ENCODE measurements at regions not wholly inside any gene's neighbourhood (a gene's known extent, or its start where the extent isn't known, plus 50 kb on each side); places are given as distances from the start of the nearest gene placed in this dataset.
"Not testable (repeated sequence)": the region's sequence is repeated elsewhere in the genome, so short reads cannot be mapped to it uniquely, and the experiment has no call there.

DNA sequence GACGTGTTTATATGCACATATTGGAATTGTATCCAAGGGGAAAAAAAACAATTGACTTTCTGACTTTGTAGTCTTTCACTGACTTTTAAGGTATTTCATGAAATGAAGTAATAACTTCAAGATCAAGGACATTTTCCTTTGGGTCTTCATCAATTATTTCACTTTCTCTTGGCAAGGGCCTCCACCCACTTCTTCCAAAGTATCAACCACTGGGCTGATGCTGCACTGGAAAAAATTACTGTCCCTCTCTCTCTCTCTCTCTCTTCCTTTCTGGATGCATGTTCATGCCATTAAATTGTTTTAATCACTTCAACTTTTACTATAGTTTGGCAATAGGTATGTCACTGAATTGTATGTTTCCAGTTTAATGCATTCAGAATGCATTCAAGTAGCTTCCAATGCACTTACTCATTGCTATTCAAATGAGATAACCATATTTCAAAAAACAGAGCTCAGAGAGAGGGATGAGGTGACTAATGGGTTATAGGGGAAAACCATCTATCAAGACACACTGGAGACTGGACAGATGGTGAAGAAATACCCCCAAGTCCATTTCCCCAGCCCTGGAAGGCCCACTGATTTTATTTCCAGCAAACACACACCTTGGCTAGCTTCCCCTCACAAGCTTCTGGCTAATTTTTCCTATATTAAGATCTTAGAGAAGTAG lies 585.3 kb downstream of the EBF1 start:
- DNase-seq: no peak

DNA sequence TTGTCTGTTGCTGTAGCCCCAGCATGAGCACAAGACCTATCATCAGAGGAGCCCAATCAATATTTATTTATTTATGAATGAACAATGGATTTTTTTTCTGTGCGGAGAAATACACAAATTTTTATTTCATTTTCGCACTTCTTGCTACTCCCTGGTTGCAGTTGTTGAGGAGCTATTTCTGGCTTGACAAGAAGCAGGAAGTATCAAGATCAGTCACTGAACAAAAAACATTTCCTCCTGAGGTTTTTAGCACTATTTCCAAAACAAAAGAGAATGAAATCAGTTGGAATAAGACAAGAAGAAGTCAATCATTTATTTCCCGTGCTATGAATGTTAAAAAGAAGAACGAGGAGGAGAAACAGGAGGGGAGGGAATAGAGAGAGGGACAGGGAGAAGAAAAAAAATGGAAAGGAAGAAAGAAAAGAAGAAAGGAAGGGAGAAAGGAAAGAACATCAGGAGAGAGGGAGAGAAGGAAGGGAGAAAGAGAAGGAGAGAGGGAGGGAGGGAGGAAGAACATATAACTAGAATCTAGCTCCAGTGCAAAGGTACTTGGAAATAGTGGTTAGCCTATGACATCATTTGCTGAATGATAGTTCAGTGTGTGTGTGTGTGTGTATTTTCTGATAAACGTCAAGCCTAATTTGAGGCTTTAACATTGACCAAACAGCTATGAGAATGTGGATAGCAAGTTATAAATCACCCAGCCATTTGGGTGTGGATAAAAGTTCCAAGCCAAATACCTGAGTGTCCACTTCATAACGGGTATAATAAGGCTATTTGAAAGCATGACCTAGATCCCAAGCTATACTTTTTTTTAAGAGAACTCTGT lies 586.0 kb downstream of the EBF1 start:
- DNase-seq: no peak

DNA sequence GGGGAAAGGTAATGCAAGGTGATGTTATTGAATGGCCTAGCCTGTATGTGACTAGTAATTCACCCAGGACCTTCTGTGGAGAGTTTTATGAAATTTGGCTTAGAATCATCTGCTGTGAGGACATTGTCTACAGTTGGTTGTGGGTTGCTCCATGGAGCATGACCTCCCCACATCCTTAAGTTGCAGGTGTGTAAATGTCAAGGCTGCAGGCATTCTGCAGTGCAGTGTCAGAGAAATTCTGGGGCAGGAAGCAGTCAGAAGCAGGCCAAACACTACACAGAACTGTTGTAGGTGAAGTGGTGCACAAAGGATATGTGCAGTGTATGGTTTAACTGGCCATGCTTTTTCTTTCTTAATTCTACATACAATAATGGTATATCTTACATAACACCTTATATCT lies 588.3 kb downstream of the EBF1 start:
- no peak for DNase-seq

DNA sequence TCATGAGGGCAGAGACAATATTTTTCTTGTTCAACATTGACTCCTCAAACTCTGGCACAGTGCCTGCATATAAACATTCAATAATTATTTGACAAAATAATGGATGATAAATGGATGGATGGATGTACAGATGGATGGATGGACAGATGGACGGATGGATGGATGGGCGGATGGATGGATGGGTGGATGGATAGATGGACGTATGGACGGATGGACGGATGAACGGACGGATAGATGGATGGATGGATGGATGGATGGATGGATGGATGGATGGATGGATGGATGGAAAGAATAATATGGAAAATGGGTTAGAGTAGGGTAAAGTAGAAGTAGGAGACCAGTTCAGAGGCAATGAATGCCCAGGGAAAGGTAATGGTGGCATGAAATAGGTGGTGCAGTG lies 589.2 kb downstream of the EBF1 start:
- DNase-seq: no peak

DNA sequence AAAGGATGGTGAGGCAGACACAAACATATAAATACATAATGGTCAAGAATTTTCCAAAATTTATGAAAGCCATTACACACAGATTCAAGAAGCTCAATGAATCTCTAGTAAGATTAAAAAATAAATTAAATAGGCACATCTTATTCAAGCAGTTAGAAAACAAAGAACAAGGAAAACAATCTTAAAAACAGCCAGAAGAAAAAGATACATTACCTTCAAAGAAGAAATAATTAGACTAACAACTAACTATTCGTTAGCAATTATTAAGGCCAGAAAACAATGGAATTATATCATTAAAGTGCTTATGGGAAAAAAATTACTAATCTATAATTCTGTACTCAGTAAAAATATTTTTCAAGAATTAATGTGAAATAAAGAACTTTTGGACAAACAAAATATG lies 593.1 kb downstream of the EBF1 start:
- no peak for DNase-seq

DNA sequence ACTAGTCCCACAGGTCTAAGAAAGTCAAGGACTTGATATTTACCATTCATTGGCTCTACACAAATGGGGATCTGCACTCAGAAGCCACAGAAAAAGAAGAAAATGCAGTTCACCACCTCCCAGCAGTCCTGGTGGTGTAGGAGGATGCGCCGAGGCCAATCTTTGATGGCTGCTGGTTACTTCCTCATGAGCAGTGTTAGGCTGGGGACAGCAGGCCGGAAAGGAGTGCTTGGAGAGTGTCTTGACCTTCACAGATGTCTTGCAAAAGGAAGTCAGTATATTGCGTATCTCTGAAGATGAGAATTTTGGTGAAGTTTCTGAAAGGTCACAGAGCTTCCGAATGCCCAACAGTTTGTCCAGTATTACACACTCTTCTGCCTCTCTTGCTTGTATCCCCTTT lies 597.0 kb downstream of the EBF1 start:
- DNase-seq: no peak

DNA sequence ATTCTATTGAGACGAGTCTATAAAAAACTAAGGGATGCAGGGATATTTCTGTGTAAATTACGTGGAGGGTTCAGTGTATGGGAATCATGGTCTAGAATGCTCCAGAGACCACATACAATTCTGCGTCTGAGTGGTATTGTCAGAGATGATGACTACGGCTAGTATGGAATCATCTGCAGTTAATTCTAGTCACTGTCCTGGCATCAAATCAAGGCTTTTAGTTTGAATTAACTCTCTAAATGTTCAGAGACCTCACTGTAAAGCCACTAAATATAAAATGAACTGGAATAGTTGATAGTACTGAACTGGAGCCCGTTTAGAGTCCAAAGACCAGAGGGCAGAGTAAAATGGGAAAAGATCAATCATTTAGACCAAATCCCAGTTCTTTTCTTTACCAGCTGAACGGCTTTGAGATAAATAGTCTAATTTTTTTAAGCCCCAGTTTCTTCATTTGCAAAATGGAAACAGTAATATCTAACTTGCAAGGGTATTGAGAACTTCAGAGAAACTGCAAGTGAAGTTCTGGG lies 599.8 kb downstream of the EBF1 start:
- no peak for DNase-seq

DNA sequence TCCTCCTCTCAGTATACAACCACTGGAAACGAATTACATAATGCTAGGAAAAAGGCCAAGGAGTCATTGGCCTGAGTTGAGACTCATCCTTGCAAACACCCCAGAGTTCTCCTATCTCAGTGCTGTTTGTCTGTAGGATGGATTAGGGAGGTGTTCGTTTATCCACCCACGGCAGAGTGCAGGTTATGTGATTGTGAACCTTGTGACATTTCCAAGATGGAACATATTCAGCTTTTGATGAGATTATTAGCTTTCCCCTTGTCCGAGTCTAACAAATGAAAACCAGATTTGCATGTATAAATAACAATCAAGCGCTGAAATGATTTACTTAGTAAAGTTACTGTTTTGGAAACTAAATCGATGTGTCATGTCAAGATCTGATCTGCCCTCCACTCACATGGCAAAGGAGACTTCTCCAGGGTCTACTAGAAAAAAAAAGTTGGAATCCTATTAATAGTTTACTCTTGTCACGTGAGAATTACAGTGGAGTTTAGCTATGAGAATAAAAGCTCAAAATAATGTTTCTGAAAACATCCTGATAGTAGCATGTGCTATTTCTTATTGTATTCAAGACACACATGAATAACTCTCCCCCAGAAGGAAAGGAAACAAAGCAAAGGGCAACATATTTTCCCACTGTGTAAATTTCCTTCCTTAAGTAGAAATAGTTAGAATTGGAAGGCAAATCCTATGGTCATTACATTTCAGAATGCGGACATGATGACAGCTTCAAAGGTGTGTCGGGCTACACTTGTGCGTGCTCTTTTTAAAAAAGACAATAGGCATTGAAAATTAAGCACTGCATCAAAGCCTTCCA lies 600.4 kb downstream of the EBF1 start:
- no peak for DNase-seq

DNA sequence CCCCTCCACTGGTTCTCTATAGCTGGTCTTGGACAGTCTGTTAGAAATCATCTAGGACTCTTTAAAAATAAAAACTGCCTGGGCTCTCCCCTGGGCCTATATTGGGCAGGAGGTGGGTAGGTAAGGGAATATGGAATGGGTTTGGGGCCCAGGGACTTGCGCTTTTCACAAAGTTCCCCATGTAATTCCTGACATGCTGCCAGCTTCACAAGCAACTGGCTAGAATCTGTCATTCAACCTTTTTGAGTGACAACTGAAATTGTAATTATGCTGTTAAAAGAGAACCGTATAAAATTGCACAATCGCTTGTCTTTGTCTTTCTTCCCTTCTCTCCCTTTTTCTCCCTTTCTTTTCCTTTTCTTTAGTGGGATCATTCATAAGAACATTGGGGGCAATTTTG lies 603.1 kb downstream of the EBF1 start:
- no peak for DNase-seq

DNA sequence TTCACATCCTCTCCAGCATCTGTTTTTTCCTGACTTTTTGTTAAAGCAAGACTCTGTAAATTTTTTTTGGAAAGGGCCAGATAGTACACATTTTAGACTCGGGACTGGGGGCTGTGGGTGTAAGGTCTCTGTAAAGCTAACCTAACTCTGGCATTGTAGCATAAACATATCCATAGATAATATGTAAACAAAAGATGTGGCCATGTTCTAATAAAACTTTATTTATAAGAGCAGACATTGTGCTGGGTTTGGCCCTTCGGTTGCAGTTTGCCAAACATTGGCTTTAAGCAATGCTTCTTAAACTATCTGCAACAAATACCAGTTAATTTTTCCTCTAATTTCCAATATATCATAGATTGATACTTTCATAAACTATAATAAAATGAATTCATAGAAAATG lies 605.2 kb downstream of the EBF1 start:
- DNase-seq: no peak

DNA sequence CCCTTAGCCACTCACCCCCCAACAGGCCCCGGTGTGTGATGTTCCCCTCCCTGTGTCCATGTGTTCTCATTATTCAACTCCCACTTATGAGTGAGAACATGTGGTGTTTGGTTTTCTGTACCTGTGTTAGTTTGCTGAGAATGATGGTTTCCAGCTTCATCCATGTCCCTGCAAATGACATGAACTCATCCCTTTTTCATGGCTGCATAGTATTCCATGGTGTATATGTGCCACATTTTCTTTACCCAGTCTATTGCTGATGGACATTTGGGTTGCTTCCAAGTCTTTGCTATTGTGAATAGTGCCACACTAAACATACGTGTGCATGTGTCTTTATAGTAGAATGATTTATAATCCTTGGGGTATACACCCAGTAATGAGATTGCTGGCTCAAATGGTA lies 605.7 kb downstream of the EBF1 start:
- DNase-seq: not testable (repeated sequence)

DNA sequence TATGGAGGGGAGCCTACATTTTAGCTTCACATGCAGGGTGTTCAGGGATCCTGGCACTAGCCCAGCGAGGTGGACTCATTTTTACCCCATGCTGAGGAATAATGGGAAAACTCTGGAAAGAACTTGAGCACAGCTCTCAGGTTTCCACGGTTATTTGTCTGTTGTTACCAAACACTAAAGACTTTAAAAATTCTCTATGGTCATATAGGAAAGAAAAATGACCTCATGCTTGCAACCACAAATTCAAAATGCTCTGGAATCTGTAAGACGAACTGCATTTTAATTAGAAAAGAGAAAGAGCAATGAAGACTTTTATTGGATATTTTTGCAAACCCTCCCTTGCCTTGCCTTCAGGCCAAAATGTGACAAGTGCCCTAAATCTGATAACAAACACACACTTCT lies 606.9 kb downstream of the EBF1 start:
- no peak for DNase-seq

DNA sequence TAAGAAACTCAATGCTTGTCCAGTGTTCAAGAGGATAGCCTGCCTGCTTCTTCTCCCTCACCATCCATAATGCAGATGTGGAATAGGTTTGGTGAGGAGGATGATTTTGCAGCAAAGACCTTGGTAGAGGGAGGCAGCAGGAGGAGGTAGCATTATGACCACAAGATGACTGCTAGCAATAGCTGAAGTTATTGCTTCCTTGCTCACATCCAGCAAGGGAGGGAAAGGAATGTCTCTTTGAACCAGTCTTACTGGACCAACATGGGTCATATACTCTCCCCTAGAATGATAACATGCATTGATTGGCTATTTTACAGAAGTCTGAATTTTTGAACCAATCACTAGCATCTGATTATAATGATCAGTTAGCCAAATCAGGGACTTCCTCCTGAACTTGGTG lies 607.6 kb downstream of the EBF1 start:
- DNase-seq: no peak

DNA sequence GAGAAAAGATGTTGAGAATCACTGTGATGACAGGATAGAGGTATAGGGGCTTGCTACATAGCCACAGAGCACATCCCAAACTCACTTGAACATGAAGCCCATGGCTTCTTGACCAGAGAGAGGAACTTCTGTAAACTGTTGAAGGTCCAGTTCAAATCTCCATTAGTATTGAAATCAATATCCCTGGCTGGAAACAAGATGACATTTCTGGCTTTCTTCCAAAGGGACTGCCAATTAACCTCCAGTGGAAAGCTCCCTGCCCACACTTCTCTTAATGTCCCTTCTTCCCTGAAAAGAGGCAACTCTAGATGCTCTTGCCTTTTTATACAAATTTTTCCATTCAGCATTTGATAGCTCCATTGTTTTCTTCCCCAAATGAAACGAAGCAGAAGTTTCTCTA lies 612.1 kb downstream of the EBF1 start:
- no peak for DNase-seq

DNA sequence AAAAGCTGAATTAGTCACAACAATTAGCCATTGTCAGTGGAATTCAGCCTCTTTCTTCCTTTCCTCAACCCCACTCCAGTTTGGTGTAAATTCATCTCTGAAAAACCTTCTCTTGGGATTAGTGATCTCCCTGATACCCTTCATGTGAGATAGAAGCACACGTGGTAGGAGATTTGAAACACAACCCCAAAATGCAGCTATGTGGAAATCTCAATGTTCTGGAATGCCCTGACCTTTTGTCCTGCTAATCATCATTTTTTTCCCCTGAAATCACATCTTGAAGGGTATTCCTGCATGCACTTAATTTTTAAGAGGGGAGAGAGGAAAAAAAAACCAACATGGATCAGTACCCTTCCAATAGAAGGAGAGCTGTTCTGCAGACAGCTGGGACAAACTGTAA lies 612.6 kb downstream of the EBF1 start:
- DNase-seq: no peak

DNA sequence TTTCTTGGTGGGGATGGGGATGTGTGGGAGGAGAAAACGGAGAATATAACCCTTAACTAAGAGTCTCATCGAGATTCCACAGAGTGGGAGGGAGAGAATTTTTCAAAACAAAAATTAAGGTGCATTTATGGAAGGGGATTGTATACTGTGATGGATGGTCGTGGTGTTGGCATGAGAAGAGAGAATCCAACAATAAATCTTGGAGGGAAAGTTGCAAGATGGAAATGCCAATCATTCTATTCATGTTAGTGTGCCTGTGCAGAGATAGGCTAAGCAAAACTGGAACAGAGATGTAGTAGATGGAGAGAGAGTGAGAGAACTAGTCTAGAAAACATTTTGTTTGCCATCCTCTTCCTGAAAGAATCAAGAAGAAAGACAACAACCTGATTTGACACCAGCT lies 613.1 kb downstream of the EBF1 start:
- DNase-seq: no peak

DNA sequence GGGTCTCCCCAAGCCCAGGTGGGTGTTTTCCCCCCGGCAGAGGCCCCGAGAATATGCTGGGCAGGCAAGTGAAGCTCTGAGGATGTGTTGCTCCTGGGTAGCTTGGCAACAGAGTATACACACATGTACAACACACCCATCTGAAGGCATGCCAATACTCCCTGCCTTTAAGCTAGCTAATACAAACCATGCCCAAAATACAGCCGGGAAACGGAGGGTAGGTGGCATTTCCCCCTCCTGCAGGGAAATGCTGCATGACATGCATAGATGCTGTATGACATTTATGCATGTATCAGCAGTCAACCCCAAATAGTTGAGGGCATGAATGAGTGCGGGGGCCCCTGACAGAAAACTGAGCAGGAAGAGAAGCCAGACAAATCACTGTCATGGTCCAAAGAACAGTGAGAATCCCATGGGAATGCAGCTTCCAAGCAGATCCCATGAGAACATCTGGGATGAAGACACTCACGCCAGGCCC lies 614.1 kb downstream of the EBF1 start:
- DNase-seq: no peak

DNA sequence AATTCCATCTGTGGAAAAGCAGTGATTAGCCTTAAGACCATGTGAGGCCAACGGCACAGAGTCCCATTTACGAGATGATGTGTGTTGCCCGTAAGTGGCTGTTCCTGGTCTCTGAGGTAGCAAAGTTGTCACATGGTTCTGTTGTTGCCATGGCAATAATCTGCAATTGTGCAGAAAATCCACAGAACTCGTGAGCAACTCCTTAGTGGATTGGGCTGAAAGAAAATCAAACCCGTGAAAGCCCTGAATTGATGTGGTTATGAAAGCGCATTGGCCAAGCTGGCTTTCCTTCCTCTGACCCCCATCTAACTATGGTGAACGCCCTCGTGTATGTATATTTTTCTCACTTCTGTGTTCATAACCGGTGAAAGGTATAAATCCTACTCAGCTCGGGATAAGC lies 614.7 kb downstream of the EBF1 start:
- no peak for DNase-seq

DNA sequence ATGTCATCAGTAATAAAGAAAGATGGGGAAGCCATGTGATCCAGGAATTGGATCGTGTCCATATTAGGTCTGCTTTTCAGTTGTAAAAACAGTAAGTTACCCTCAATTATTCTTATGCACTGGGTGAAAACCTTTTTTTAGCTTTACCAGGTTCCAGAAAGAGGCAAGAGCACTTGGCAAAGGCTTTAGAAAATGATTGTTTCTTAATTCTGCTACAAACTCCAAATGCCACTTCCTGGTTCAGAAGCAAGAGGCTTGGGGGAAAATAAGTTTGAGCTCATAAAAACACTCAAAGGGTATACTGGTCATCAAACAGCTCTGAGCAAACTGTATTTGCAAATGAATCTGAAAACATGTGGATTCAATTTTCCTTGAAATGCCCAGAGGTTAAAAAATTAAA lies 615.6 kb downstream of the EBF1 start:
- DNase-seq: no peak

DNA sequence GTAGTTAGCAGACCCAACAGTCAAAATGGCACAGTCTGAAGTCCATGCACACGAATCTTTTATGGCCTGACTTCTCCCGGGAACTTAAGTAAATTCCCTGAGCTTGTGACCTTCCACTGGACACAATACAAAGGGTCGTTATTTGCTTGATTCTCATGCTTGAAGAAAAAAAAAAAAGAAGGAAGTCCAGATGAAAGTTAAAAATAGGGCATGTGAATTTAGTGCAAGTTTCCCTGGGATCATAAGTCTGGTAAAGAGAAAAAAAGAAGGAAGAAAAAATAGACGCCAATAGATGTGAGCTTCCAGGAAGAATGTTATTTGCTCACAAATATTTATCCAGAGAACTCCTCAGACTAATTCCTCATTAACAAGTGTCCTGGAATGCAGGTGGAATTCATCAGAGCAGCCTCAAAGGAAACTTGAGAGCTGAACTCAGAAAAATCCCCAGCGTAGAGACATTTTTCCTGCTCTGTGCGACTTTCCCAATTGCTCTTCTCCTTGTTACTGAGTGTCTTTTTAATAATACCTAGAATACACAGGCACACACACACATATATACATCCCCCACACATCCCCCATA lies 616.3 kb downstream of the EBF1 start:
- no peak for DNase-seq

DNA sequence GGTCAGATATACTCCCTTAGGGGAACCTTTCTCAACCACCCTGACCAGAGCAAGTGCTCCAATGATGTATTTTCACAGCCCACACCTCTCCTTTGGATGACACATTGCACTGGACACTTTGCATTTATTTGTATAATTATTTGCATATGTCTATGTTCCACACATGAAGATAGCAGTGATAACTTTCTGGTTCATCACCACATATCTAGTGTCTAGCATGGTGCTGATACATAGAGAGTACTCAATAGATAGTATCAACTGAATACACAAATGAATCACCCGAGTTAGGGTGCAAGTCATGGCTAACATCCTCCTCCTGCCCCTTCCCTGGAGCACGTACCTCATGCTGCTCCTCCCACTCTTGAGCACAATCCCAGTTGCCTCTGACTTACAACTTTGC lies 617.6 kb downstream of the EBF1 start:
- no peak for DNase-seq

DNA sequence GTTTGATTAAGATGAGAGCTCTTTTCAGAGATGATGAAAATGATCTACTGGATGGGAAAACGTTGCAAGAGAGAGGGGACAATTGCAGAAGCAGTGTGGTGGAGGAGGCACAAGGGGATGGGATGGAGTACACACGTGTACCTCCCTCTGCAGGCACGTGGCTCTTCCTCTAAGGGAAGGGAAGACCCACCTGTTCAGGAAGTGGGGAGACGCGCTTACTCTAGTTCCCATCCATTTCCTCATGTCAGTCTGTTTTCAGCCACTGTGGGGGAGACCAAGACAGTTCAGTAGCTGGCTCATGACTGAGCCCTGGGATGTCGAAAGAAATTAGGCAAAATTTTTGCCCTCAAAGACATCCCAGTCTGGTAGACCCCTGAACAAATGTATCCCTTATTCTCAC lies 619.2 kb upstream of the CLINT1 start:
- DNase-seq: no peak

DNA sequence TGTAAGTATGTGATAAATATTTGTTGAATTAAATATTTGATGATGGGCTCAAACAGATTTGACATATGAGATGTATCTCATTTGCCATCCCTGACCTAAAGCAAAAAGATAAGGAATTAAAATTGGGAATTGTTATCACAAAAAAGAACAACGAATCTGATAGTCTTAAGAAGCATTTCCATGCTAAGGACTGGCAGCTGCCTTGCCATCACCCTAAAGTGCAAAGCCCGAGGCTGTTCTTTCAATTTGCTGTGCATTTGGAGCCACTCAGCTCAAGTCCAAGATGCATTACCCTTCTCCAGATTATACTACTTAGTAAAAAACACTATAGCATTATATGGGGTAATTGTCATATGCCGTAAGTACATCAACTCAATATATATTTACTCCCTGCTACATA lies 618.3 kb upstream of the CLINT1 start:
- DNase-seq: no peak

Data from activated naive CD4-positive, alpha-beta T cell (primary cell).